Fibroblast of pulmonary artery (primary cell): ENCODE measurements at regions not wholly inside any gene's neighbourhood (a gene's known extent, or its start where the extent isn't known, plus 50 kb on each side); places are given as distances from the start of the nearest gene placed in this dataset.

Experiments
- DNase-seq: peaks from one replicate; pipeline ENCODE4 v3.0.0-alpha.2; 2010; ENCODE audit warnings: low read depth
- H3K4me3 ChIP-seq: replicated peaks from 2 replicates; pipeline ENCODE4 v1.5.1; 2011; ENCODE audit warnings: low read depth, mild to moderate bottlenecking, control low read depth, low read length, moderate library complexity
- TF ChIP-seq, protein P1 (sequence below): IDR thresholded peaks from 2 replicates; pipeline ENCODE4 v1.5.1; 2011; ENCODE audit warnings: mild to moderate bottlenecking, control low read depth, low read length, inconsistent platforms; ENCODE audit errors: missing control alignments

DNA sequence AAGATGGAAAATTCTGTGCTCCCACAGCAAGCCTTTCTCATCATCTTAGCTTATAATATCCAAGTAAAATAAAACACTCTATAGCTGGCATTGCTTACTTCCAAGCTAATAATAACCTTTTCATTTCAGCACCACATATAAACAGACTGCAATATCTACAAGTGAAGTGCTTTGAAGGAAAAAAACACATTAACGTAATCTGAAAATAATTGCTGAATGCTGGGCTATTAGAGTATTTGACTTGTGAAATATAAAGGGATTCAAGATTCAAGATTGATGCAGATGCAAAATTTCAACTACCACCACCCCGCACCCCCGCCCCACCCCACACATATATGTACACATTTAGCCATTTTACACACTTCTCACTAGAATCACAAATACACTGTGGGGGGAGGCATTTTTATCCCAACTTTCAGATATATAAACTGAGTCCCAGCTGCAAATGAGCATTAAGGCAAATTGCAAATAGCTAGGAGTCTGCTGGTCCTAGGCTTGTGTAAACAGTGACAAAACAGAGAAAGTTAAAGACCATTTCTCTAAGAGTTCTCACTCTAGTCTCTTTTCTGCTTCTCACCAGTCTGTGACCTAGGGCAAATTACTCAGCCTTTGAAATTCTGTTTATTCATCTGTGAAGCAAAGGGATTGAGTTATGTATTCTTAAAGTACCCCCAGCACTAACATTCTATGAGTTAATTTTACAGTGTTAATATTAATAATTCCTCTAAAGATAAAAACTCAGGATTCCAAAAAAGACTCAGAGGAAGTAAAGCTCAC lies 489.4 kb downstream of the PRELID2 start:
- no peak overlapping the region for H3K4me3 ChIP-seq
- DNase-seq, result no peak
- TF ChIP-seq, protein P1, sequence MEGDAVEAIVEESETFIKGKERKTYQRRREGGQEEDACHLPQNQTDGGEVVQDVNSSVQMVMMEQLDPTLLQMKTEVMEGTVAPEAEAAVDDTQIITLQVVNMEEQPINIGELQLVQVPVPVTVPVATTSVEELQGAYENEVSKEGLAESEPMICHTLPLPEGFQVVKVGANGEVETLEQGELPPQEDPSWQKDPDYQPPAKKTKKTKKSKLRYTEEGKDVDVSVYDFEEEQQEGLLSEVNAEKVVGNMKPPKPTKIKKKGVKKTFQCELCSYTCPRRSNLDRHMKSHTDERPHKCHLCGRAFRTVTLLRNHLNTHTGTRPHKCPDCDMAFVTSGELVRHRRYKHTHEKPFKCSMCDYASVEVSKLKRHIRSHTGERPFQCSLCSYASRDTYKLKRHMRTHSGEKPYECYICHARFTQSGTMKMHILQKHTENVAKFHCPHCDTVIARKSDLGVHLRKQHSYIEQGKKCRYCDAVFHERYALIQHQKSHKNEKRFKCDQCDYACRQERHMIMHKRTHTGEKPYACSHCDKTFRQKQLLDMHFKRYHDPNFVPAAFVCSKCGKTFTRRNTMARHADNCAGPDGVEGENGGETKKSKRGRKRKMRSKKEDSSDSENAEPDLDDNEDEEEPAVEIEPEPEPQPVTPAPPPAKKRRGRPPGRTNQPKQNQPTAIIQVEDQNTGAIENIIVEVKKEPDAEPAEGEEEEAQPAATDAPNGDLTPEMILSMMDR, result no peak

DNA sequence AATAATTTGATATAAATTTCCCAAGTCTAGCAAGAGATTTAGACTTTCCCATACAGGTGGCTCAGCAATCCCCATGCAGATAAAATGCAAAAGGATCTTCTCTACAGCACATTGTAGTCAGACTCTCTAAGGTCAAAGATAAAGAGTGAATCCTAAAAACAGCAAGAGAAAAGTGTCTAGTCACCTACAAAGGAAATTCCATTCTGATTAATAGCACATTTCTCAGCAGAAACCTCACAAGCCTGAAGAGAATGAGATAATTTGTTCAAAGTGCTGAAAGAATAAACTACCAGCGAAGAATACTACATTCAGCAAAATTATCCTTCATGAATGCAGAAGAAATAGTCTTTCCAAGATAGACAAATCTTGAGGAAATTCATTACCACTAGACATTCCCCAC lies 493.3 kb downstream of the PRELID2 start:
- DNase-seq, result no peak
- H3K4me3 ChIP-seq, result no peak overlapping the region
- TF ChIP-seq, protein P1, result no peak

DNA sequence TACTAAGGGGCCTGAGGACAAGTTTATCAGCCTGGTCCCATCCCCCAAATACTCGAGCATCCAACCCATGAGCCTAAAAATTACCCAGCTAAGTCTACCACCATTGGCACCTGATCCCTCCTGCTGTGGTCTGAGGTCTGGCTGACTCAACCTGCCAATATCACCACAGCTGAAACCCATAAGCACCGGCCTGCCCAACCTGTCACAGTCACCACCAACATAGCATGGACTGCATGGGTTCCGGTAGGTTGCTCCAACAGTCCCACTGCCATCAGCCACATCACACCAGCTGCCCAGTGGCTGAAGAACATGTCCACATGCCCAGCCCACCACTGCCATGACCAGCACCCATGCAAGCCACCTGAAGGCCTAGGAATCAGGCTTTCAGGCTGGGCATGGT lies 495.0 kb downstream of the PRELID2 start:
- H3K4me3 ChIP-seq, result no peak overlapping the region
- TF ChIP-seq, protein P1, result no peak
- DNase-seq, result no peak

DNA sequence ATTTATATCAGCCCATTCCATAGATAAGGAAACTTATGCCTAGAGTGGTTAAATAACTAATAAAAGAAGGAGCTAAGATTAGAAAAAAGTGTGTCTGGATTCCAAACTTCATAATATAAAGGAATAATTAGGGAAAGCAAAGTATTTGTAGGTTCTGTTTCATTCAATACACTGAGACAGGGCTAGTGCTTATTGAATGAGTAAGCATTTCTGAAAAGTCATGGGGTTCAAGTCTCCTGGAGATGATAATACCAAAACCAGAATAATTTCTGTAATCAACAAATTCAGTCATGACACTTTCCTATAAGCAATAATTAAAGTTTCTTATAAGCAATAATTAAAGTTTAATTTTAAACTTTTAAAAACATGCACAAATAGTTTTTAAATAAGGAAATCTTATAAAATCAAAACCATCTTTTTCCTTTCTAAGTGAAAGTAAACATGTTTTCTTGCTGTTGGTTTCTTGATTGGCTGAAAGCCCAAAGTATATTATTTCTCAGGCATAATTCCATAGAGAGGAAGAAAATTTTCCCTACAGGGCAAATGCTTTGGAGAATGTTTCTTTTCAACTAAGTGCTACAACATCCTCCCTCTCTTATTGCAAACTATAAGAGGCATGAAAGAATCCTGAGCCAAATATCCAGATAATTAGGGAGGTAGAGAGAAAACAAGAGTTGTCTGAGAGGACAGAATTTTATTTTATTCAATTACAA lies 510.2 kb downstream of the PRELID2 start:
- peak; percentile 14 for DNase-seq
- TF ChIP-seq, protein P1, result no peak
- H3K4me3 ChIP-seq, result no peak overlapping the region

DNA sequence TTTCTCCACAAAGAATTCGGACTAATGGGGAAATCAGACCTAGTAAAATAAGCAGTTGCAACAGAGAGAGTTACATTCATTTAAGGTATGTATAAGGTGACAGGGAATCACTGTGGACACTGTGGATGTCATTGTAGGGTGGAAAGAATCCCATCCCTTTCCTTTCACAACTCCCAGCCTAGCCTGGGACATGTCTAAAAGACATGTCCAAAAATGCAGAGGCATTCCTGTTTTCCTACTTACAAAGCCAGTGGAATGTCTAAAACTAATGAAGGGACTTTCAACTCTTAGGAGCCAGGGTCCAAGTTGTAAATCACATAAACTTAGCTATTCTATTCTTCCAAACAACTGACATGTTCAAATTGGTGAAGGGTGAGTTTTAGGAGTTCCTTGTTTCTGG lies 511.0 kb downstream of the PRELID2 start:
- TF ChIP-seq, protein P1, result no peak
- no peak for DNase-seq
- H3K4me3 ChIP-seq, result no peak overlapping the region

DNA sequence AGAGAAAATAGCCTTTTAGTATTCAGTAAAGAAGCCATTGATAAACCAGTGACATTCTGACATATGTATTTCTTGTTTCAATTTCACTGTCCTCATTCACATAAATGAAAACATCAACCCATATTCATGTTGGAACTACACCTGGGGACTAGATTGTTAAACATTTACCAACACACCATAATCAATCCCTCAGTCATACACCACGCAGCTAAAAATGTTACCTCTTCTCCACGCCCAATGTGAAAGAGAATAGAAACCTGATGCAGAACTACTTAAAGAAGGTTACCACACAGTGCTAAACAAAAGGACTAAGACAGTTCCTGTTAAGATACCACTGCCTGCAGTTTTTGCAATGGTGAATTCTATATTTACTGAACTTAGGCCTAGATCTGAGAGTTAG lies 518.9 kb downstream of the PRELID2 start:
- no peak overlapping the region for H3K4me3 ChIP-seq
- DNase-seq, result no peak
- TF ChIP-seq, protein P1, result no peak
